ENCODE measurements at regions not wholly inside any gene's neighbourhood (a gene's known extent, or its start where the extent isn't known, plus 50 kb on each side); places are given as distances from the start of the nearest gene placed in this dataset.

- TF ChIP-seq, protein P1, sequence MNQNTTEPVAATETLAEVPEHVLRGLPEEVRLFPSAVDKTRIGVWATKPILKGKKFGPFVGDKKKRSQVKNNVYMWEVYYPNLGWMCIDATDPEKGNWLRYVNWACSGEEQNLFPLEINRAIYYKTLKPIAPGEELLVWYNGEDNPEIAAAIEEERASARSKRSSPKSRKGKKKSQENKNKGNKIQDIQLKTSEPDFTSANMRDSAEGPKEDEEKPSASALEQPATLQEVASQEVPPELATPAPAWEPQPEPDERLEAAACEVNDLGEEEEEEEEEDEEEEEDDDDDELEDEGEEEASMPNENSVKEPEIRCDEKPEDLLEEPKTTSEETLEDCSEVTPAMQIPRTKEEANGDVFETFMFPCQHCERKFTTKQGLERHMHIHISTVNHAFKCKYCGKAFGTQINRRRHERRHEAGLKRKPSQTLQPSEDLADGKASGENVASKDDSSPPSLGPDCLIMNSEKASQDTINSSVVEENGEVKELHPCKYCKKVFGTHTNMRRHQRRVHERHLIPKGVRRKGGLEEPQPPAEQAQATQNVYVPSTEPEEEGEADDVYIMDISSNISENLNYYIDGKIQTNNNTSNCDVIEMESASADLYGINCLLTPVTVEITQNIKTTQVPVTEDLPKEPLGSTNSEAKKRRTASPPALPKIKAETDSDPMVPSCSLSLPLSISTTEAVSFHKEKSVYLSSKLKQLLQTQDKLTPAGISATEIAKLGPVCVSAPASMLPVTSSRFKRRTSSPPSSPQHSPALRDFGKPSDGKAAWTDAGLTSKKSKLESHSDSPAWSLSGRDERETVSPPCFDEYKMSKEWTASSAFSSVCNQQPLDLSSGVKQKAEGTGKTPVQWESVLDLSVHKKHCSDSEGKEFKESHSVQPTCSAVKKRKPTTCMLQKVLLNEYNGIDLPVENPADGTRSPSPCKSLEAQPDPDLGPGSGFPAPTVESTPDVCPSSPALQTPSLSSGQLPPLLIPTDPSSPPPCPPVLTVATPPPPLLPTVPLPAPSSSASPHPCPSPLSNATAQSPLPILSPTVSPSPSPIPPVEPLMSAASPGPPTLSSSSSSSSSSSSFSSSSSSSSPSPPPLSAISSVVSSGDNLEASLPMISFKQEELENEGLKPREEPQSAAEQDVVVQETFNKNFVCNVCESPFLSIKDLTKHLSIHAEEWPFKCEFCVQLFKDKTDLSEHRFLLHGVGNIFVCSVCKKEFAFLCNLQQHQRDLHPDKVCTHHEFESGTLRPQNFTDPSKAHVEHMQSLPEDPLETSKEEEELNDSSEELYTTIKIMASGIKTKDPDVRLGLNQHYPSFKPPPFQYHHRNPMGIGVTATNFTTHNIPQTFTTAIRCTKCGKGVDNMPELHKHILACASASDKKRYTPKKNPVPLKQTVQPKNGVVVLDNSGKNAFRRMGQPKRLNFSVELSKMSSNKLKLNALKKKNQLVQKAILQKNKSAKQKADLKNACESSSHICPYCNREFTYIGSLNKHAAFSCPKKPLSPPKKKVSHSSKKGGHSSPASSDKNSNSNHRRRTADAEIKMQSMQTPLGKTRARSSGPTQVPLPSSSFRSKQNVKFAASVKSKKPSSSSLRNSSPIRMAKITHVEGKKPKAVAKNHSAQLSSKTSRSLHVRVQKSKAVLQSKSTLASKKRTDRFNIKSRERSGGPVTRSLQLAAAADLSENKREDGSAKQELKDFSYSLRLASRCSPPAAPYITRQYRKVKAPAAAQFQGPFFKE (tag by site-specific recombination; IDR thresholded peaks at IDR 0.05; ENCODE audit: borderline replicate concordance): no peak
Measured at GRCh38 chr13:103795892-103796478, 729.8 kb upstream of the SLC10A2 start (continued).

GRCh38 chr13:103794526-103794925 is 728.3 kb upstream of the SLC10A2 start:
- ChIA-PET POLR2A (no interaction called here), CTCF (no interaction called here)
- no peaks in the 10 kb centered on the region for H3K36me3 ChIP-seq (ENCODE audit: control insufficient read depth in 2 of 2, insufficient read depth in 1 of 2, low read length in 2 of 2)
- no peaks in the 10 kb centered on the region for H3K9me3 ChIP-seq (ENCODE audit: control insufficient read depth, insufficient read depth, low read depth, low read length)
- H3K27ac ChIP-seq (ENCODE audit: extremely low read depth, low read depth, low read length): no peak overlapping the region
- H3K4me3 ChIP-seq (ENCODE audit: low read depth, low read length): no peak overlapping the region
- no peak for TF ChIP-seq ZBTB20 (tag by site-specific recombination; IDR thresholded peaks at IDR 0.05)
- no peak for TF ChIP-seq ZNF175 (tag by site-specific recombination; IDR thresholded peaks at IDR 0.05)
- TF ChIP-seq ZNF555 (tag by site-specific recombination; conservative IDR thresholded peaks at IDR 0.05): no peak
- TF ChIP-seq, protein P2, sequence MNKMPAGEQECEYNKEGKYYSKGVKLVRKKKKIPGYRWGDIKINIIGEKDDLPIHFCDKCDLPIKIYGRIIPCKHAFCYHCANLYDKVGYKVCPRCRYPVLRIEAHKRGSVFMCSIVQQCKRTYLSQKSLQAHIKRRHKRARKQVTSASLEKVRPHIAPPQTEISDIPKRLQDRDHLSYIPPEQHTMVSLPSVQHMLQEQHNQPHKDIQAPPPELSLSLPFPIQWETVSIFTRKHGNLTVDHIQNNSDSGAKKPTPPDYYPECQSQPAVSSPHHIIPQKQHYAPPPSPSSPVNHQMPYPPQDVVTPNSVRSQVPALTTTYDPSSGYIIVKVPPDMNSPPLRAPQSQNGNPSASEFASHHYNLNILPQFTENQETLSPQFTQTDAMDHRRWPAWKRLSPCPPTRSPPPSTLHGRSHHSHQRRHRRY (tag by site-specific recombination; IDR thresholded peaks at IDR 0.05): no peak
- TF ChIP-seq ZBTB7A (tag by site-specific recombination; IDR thresholded peaks at IDR 0.05; ENCODE audit: low read depth): no peak
- no peak for TF ChIP-seq ZNF521 (tag by site-specific recombination; IDR thresholded peaks at IDR 0.05)
- no peak for TF ChIP-seq TCF7L2 (IDR thresholded peaks at IDR 0.05; ENCODE audit: borderline replicate concordance, low read depth, low read length)
- no peak for TF ChIP-seq ZNF391 (tag by site-specific recombination; IDR thresholded peaks at IDR 0.05; ENCODE audit: borderline replicate concordance, low read depth)
- TF ChIP-seq ZNF354C (tag by site-specific recombination; IDR thresholded peaks at IDR 0.05; ENCODE audit: borderline replicate concordance, low read depth): no peak
- no peak for TF ChIP-seq ZNF423 (tag by site-specific recombination; IDR thresholded peaks at IDR 0.05)
- TF ChIP-seq ZNF704 (tag by site-specific recombination; IDR thresholded peaks at IDR 0.05): no peak
- no peak for TF ChIP-seq ZNF404 (tag by site-specific recombination; IDR thresholded peaks at IDR 0.05)
- no peak for TF ChIP-seq ZNF600 (tag by site-specific recombination; IDR thresholded peaks at IDR 0.05)
- TF ChIP-seq ZNF621 (tag by site-specific recombination; IDR thresholded peaks at IDR 0.05): no peak
- TF ChIP-seq RBAK (tag by site-specific recombination; IDR thresholded peaks at IDR 0.05): no peak
- no peaks in the 10 kb centered on the region for H3K4me1 ChIP-seq (ENCODE audit: control insufficient read depth, insufficient read depth, low read length)
